GM12891 (cell line): ENCODE measurements at regions not wholly inside any gene's neighbourhood (a gene's known extent, or its start where the extent isn't known, plus 50 kb on each side); places are given as distances from the start of the nearest gene placed in this dataset.

Source experiments
- PAX5 ChIP-seq: IDR thresholded peaks from 2 replicates; pipeline ENCODE4 v1.6.1; 2011; ENCODE audit warnings: low read length, moderate library complexity, mild to moderate bottlenecking; ENCODE audit not compliant: insufficient read depth, severe bottlenecking
- POLR2A ChIP-seq: IDR thresholded peaks from 2 replicates; pipeline ENCODE4 v1.6.1; 2011; ENCODE audit warnings: low read depth, low read length, control low read depth
- POLR2AphosphoS5 ChIP-seq: IDR thresholded peaks from 2 replicates; pipeline ENCODE4 v1.6.1; 2011; ENCODE audit warnings: low read depth, low read length, control low read depth
- SPI1 ChIP-seq: IDR thresholded peaks from 2 replicates; pipeline ENCODE4 v1.6.1; 2011; ENCODE audit warnings: low read depth, low read length, control low read depth
- TAF1 ChIP-seq: IDR thresholded peaks from 2 replicates; pipeline ENCODE4 v1.6.1; 2011; ENCODE audit warnings: low read depth, low read length, control low read depth

DNA sequence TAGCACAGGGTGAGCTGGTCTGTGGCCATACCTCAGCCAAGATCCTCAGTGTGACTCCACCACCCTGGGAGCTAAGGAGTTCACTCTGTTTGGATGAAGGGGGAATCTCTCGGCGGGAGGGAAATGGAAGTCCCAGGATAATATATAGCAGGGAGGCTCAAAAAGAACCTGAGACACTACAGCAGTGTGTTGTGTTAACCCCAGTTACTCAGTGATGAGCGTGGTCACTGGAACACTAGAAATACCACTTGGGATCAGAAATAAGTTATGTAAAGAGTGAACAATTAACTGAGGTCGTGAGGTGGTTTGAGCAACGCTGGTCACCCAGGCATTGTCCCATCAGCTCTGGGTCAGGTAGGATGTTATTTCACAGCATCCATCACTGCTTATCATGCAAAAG lies 59.3 kb upstream of the ADAMTS16 start:
- TF ChIP-seq TAF1 (no peak), POLR2A (no peak), POLR2AphosphoS5 (no peak), PAX5 (no peak), SPI1 (no peak)
